VCaP (cell line): ENCODE measurements at regions not wholly inside any gene's neighbourhood (a gene's known extent, or its start where the extent isn't known, plus 50 kb on each side); places are given as distances from the start of the nearest gene placed in this dataset.

Source experiments
- H3K27ac ChIP-seq: fragments of 450-650 bp; 2 replicates; pipeline ENCODE4 v1.5.1; 2017
- CTCF ChIP-seq: fragments of 450-650 bp; conservative IDR thresholded peaks from 2 replicates; pipeline ENCODE4 v1.5.1; 2017; ENCODE audit warnings: mild to moderate bottlenecking, moderate library complexity

GRCh38 chr18:56148373-56148772 lies 490.0 kb downstream of the TXNL1 start:
- TF ChIP-seq CTCF, result no peak
- no peak overlapping the region for H3K27ac ChIP-seq

- TF ChIP-seq CTCF, result no peak
- no peak overlapping the region for H3K27ac ChIP-seq
Observed at GRCh38 chr18:56146565-56146964, 491.8 kb downstream of the TXNL1 start.

- no peak for TF ChIP-seq CTCF
- no peak overlapping the region for H3K27ac ChIP-seq
Observed at GRCh38 chr18:56142001-56142400, 496.4 kb downstream of the TXNL1 start.

GRCh38 chr18:56139792-56140254 lies 498.6 kb downstream of the TXNL1 start:
- no peak overlapping the region for H3K27ac ChIP-seq
- no peak for TF ChIP-seq CTCF

GRCh38 chr18:56139372-56139771 lies 499.0 kb downstream of the TXNL1 start:
- H3K27ac ChIP-seq, result no peak overlapping the region
- TF ChIP-seq CTCF, result no peak

GRCh38 chr18:56136105-56136504 lies 502.3 kb downstream of the TXNL1 start:
- no peak overlapping the region for H3K27ac ChIP-seq
- no peak for TF ChIP-seq CTCF

GRCh38 chr18:56130481-56130880 lies 507.9 kb downstream of the TXNL1 start:
- no peak for TF ChIP-seq CTCF
- no peak overlapping the region for H3K27ac ChIP-seq
